DND-41 (cell line): ENCODE measurements at regions not wholly inside any gene's neighbourhood (a gene's known extent, or its start where the extent isn't known, plus 50 kb on each side); places are given as distances from the start of the nearest gene placed in this dataset.

Experiments used
- CTCF ChIP-seq: IDR thresholded peaks from 2 replicates; pipeline ENCODE4 v1.5.1; 2012; ENCODE audit warnings: borderline replicate concordance, low read length, moderate library complexity, mild to moderate bottlenecking; ENCODE audit not compliant: poor library complexity, severe bottlenecking; ENCODE audit errors: extremely low read depth
- EZH2 ChIP-seq: IDR thresholded peaks from 3 replicates; pipeline ENCODE4 v1.6.1; 2012; ENCODE audit warnings: borderline replicate concordance, low read depth, mild to moderate bottlenecking, moderate library complexity, low read length, inconsistent platforms; ENCODE audit not compliant: severe bottlenecking

GRCh38 chr13:89688918-89689317, 1658.6 kb upstream of the MIR17HG start:
- TF ChIP-seq CTCF (no peak), EZH2 (no peak)
